Stimulated activated CD4-positive, alpha-beta T cell treated with anti-CD3 and anti-CD28 coated beads, Interleukin-15, amount 100 ng/mL, for 48 hours (primary cell): ENCODE measurements at regions not wholly inside any gene's neighbourhood (a gene's known extent, or its start where the extent isn't known, plus 50 kb on each side); places are given as distances from the start of the nearest gene placed in this dataset.
"Not testable (repeated sequence)": the region's sequence is repeated elsewhere in the genome, so short reads cannot be mapped to it uniquely, and the experiment has no call there.

Experiments used
- DNase-seq, 2 donors: peaks; one replicate each; pipeline ENCODE4 v3.0.0-alpha.2; 2020; ENCODE audit warnings: low read depth in 2 of 2

- DNase-seq: no peak
Measured at GRCh38 chr22:48503035-48503625, 1324.5 kb downstream of the BRD1 start.

GRCh38 chr22:48501231-48501750, 1326.4 kb downstream of the BRD1 start:
- no peak for DNase-seq

DNA sequence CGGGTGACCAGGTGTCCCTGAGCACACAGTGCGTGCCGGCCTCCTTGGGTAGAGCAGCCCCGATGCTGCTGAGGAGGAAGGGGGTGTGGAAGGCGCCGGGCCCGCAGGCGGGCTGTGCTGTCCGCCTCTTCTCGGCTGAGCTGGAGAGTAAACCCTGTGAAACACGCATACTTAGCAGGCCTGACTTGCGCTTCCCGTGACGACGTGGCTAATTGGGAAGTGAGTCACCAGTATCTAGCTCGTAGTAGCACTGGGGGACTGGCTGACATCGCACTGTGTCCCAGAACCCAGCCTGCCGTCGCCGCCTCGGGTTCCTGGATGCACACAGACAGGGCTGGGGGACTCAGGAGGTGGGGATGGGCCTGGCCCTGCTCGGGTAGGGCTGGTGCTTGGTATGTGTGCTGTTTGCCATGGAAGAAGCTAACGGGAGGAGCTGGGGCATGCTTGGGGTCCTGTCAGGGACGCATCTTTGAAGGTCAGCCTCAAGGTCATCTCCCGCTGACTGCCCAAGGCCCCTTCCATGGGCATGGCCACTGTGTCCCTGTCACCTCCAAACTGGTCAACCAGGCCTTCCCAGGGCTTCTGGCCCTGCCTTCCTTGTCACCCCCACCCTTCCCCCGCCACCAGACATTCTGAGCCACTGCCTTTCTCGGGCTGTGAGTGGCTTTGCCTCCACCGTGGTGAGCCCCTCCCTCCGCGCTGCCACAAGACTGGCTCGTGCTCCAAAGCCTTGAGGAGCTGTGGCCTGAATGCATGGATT, 1327.0 kb downstream of the BRD1 start:
- no peak for DNase-seq

GRCh38 chr22:48499456-48500425, 1327.9 kb downstream of the BRD1 start:
- no peak for DNase-seq

DNA sequence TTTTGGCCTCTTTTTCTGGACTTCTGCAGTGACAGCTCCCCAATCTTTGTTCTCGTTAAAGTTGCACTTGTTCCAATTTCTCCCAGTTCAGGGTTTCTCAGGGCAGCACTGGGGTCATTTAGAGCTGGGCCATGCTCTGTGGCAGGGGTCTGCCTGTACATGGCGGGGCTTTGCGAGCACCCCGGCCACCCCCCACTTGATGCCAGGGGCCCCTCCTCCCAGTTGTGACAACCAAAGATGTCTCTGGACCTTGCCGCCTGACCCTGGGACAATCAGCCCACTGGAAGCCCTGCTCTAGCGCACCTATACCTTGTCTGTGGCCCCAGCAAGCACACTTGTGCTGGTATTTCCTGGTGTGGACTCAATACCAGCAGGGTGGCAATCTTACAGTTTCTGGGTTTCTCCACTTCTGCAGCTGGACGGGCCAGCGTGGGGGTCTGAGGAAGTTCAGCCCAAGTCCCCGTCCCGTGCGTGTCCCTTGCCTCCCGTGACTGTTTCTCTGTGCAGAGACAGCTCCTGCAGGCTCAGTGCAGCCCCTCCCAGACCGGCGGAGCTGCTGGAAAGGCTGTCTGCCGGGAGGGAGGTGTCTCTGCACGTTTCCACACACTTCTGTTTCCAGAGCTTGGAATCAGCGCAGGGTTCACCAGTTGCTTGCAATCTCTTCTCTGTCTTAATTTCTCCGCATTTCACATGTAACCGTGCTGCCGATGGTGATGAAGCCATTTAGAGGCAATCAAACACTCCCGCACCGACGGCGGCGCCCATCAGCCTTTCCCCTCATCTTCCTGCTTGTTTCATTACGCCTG, 1328.9 kb downstream of the BRD1 start:
- no peak for DNase-seq

GRCh38 chr22:48497743-48498520, 1329.7 kb downstream of the BRD1 start:
- not testable (repeated sequence) for DNase-seq

GRCh38 chr22:48496987-48497650, 1330.6 kb downstream of the BRD1 start:
- no peak for DNase-seq

GRCh38 chr22:48496226-48496845, 1331.3 kb downstream of the BRD1 start:
- no peak for DNase-seq

DNA sequence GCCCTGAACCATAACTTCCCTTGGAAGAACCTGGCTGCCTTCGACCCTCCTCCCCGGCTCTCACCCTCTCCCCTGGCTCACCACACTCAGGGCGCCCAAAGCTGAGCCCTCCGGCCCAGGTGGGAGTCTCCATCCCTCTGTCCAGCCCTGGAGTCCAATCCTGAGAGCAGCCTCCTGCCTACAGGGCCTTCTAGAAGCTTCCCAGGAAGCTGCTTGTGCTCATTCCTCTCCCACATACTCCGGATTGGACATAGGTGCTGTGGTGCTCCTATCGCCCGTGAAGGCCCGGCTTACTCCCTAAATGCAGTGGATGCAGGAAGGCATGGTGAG, 1332.0 kb downstream of the BRD1 start:
- no peak for DNase-seq

GRCh38 chr22:48494968-48495750, 1332.5 kb downstream of the BRD1 start:
- no peak for DNase-seq

DNA sequence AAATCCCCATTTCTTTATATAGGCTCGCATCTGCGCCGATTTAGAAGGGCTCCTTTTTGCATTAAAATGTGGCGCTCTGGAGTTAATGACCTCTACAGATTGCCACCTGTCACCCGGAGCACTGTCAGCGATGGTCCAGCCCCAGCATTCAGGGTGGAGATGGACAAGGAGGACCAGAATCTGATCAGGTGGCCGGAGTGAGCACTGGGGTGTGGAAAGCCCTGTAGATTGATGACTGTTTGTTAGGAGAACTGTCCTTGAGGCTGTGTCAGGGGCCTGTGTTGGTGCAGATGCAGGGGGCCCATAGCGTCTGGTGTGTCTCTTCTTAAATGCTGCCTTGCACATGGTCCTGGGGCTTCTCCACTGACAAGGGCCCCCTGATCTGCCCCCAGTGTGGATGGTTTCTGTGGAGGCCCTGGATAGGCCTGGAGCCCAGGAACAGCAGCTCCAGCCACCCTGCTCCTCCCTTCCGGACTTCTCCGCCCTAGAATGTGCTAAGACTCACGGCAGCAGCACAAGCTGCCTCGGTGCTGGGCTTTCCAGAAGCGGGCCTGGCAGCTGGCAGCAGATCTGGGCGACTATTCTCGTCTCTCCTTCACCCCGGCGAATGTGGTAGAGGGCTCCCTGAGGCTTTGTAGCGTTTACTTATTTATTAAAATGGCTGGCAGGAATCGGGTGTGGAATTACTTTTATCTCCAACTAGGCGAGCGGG, 1333.3 kb downstream of the BRD1 start:
- no peak for DNase-seq

- no peak for DNase-seq
Measured at GRCh38 chr22:48493733-48494132, 1333.9 kb downstream of the BRD1 start.

DNA sequence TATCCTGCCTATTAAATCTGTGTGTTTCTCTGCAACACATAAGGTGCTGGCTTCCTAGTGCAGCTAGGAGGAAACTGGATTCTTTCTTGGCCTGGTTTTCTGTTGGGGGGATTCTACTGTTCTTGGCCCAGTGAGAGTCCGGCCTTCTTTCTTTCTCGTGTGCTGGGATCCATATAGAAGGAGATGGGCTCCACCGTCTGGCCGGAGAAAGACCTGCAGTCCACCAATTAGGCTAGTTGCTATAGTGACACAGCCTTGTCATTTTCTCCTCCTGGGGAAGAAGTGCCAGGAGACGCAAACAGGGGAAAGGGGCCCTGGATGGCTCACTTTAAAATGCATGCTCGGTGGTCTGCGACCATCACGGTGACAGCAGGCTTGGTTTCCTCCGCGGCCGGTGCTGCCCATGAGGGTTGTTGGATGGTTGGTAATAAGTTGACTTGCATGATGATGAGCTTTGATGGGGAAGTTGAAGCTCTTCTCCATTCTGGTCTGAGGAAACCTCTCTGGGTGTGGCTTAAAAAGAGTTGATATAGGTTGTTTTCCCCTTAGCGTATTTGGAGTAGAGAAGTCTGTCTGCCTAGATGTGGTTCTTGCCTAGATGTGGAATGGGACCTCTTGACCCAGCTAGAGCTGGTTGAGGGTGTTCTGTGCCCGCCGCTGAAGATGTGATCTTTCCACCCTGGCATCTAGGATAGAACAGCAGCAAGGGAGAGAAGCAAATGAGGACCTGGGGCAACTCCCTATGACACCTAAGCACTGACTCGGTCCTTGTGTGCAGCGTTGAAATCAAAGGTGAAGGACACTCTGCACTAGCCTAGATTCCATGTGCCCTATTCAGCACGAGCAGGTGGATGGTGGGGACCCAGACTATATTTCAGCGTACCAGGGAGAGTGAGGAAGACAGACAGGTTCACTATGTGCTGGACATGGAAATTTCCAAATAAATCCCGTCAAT, 1335.0 kb downstream of the BRD1 start:
- peak; percentile 12 to 24 for DNase-seq

DNA sequence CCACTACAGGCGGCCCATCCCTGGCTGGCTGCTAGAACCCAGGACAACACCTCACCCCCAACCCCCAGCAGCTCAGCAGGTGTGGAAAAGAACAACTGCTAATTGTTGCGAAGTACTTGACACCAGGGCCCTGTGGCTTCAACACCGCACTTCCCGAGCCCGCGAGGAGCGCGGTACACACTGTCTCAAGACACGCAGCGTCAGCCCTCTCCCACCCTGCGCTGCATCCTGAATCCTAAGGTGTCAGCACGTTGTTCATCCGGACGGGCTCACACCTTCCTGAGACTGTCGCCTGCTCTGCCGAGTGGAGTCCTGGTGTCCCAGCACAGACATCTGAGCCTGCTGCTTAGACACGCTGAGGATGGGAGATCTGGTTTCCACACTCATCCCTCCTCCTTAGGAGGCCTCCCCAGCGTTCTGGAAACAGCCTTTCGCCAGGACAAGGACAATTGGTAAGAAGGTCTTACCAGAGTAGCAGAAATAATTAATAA, 1336.2 kb downstream of the BRD1 start:
- DNase-seq: no peak

DNA sequence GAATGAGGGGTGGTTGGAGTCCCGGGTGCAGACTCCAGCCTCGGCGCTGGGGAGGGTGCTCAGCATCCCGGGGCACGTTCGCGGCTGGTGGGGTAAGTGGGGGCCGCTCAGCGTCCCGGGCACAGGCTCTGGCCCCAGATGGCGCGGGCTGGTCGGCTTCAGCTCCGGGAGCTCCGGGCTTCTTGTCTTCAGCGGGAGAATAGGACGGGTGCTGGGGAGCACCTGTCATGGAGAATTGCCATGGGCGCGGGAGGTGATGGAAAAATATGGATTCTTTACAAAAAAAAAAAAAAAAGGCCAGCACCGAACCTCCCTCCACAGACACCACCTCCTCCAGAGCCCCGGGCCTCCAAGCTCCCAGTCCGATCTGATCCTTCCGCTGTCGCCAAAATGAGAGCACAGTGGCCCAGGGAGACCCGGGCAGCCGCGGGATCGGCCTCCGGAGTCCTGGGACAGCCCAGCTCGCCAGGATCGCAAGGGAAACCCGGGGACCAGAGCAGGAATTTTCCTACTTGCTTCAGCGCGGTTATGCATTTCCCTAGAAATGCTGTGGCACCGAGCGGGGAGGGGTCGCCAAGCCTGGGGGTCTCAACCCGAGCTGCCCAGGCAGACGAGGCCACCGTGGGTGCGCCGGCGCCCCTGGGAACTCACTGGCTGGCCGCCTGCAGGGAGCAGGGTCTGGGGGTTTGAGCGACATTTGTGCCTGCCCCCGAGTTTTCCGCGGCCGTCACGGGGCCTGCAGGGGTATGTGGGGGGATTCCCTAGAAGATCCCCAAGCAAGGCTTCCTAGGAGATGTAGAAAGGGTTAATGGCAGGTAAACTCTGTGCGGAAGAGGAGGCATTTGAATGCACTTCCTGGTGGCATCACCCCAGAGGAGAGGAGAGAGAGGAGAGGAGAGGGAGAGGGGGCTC, 1336.9 kb downstream of the BRD1 start:
- no peak for DNase-seq
